HG03095 (cell line): ENCODE measurements at regions not wholly inside any gene's neighbourhood (a gene's known extent, or its start where the extent isn't known, plus 50 kb on each side); places are given as distances from the start of the nearest gene placed in this dataset.

Source experiments
- ATAC-seq: cut with Tn5 transposase; IDR thresholded peaks from one replicate; pipeline ENCODE4 v1.9.1; 2021; ENCODE audit warnings: moderate library complexity; ENCODE audit not compliant: unreplicated experiment

DNA sequence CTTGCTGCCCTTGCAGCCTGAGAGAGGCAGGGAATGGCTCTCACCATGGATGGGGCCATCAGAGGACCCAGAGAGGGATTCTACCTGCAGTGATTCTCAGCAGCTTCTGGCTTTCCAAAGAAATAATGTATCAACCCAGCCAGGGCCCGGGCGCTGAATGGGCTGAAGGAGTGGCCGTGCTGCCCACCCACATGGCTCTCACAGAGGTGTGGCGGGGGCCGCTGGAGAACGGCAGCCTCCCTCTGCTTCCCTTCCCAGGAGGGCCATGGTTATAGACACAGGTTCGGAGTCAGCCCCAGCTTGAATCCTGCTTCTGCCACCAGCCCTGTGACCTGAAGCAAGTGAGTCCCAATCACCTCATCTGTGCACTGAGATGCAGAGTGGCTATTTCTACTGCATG, 82.7 kb downstream of the THAP12 start:
- no peak for ATAC-seq

GRCh38 chr11:76296731-76297542, 84.0 kb downstream of the THAP12 start:
- no peak for ATAC-seq

DNA sequence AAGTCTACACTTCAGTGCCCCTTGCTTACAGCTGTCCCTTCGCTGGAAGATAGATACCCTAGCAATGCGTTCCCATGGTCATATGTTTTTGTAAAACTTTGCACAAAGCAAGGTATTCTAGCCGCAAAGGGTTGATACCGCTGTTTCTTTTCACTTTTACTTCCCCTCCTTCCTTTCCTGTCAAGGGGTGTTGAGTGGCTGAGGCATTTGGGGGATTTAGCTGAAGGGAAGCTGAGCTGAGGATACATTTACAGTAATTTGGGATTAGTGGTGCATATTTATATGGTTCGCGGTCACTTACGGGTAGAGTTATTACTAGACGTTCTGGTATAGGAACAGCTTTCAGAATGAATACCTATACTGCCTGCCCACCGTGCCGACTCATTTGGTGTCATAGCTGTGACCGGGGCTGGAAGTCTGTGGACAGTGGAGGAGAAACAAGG, 86.9 kb upstream of the WNT11 start:
- peak; percentile 54 for ATAC-seq

- no peak for ATAC-seq
These were observed 86.4 kb upstream of the WNT11 start for GRCh38 chr11:76292583-76293188.

- ATAC-seq = no peak
These were observed 85.5 kb upstream of the WNT11 start for GRCh38 chr11:76291576-76292526.

DNA sequence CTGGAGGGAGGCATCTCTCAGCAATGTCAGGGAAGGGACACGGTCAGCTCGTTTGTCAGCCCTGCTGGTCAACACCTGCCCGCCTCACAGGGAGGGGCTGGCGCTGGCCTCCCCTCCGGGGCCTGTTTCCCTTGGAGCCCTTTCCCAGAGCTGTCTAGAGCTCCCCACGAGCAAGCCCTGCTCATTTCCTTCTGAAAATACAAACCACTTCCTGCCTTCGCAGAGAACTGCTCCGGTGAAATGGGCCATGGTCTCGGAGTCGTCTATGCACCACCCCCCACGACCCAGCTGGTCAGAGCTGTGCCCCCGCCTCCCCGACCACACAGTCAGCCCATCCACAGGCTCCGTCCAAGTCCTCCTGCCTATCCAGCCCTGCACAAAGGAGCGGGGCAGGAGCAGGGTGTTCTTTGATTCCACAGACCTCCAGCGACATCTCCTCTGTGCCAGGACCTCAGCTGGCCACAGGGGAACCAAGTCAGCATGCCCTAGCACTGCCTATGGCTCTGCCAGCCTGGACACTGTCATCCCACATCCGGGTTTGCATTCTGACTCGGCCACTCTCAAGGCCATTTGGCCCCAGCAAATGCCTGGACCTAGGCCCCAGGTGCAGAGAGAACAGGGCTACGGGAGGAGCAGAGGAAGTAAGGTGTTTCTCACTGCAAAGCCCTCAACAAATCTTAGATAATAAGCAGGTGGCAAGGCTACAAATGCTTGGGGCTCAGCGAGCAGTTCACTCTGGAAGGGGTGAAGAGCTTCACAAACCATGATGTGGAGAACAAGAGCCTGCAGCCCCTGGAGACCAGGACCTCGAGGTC, 82.1 kb upstream of the WNT11 start:
- no peak for ATAC-seq

GRCh38 chr11:76287227-76287626, 80.9 kb upstream of the WNT11 start:
- no peak for ATAC-seq

DNA sequence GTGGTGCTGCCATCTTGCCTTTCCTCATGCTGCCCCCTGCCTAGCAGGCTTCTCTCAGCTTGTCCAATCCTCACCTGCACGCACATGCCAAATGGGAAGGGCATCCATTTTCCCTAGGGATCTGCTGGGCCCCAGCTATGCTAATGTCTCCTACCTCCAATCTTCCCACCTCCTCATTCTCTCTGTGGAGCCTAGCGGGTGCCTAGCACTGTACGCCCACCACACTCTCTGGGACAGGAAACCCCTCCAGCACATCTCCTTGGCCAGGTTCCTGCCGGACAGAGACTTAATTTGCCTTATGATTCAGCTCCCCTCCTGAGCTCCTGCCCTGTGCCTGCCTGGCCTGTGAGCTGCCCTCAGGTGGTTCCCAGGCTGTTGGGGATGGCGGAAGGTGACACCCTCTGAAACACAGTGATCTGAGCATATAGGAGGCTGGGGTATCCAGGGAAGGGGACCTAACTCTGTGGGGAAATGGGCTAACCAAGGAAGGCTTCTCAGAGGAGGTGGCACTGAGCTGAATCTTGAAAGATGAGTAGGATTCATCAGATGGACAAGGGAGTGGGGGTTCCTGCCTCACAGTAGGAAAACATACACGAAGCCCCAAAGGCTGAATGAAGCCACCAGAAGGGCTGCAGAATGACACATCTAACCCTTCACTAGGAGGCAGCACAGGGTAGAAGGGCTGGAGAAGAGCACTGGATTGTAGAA, 79.2 kb upstream of the WNT11 start:
- no peak for ATAC-seq

GRCh38 chr11:76284161-76284560, 77.9 kb upstream of the WNT11 start:
- ATAC-seq = no peak

DNA sequence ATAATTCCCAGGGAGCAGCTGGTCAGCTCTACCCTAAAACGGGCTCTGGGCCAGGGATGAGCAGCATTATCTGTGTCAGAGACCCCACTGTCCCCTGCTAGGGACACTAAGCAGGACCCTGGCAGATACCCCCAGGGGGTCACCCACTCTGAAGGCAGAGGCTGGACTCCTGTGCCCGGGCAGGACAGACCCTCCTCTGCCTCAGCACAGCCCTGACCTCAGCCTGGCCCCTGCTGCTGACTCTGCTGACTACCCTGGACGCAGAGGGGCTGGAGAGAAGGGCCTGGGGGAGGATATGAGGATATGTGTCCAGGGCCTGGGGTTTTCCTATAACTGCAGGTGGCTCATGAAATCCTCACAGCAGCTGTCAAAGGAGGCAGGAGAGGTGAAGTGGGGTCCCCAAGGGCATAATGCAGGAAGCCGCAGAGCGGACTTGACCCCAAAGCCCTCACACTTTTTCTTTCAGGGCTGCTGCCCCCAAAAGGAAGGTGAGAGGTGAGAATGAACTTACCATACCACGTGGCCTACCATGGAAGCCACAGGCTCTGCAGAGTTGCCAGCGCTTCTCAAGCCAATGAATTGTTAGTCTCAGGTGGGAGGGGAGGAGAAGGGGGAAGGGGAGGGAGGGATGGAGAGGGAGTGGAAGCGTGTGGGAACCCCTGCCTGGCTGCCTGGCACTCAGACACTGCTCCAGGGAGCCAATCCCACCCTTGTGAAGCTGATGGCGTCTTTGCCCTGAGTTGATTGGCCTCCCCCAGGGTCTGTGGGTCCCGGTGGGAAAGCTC, 76.7 kb upstream of the WNT11 start:
- ATAC-seq = no peak

DNA sequence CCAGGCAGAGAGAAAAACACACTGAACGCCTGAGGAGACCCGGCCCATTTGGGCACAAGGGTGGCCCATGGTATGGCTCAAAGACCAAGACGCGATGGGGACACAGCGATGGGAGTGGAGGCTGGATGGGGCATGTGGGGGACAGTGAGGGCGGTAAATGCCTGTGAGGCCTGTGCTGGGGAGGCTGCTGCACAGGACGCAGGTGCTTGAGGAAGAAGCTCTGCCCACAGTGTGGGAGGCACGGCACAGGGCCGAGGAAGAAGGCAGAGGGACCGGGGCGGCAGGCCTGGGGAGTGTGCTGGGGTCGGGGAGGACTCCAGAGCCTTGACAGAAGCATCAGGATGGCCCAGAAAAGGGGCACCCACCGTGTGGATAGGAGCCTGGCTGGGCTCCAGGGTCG, 75.9 kb upstream of the WNT11 start:
- no peak for ATAC-seq

GRCh38 chr11:76281558-76281906, 75.2 kb upstream of the WNT11 start:
- ATAC-seq = no peak

GRCh38 chr11:76280882-76281557, 74.7 kb upstream of the WNT11 start:
- no peak for ATAC-seq

- no peak for ATAC-seq
These were observed 74.0 kb upstream of the WNT11 start for GRCh38 chr11:76280151-76280881.

GRCh38 chr11:76279646-76280045, 73.3 kb upstream of the WNT11 start:
- no peak for ATAC-seq

DNA sequence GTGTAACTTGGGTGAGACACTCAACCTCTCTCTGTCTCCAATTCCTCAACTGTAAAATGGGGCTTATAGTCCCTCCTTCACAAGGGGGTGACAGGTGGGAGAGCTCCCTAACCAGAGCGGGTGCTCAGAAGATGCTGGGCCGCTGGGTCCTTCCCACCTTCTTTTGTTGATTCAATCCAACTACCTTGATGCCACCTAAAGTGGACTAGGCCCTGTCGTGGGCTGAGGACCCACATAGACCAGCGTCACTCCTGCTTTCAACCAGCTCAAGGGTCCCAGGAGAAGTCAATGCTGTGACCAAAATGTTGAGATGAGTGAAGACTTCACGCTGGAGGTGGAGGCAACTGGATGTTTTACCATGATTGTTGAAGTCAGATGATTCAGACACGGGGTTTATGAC, 72.7 kb upstream of the WNT11 start:
- no peak for ATAC-seq

DNA sequence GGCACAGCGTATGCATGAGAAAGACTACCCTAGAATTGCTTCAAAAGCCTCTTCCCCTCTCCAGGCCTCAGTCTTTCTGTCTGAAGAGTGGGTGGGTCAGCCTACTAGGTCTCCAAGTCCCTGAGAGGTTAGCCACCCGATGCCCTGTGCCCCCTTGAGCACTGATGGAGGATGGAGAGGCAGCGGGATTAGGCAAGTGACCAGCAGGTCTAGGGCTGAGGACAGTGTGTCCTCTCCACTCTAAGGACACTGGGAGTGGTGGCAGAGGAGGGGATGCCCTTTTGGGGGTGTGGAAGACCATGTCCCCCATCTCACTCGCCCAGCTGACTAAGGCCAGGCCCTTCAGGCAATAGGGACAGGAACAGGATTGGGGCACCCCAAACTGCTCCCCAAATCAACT, 72.2 kb upstream of the WNT11 start:
- ATAC-seq = no peak
